ENCODE measurements at regions not wholly inside any gene's neighbourhood (a gene's known extent, or its start where the extent isn't known, plus 50 kb on each side); places are given as distances from the start of the nearest gene placed in this dataset.
"Not testable (repeated sequence)": the region's sequence is repeated elsewhere in the genome, so short reads cannot be mapped to it uniquely, and the experiment has no call there.

- no peak for DNase-seq (ENCODE audit: low read depth)
- TF ChIP-seq, protein P1, sequence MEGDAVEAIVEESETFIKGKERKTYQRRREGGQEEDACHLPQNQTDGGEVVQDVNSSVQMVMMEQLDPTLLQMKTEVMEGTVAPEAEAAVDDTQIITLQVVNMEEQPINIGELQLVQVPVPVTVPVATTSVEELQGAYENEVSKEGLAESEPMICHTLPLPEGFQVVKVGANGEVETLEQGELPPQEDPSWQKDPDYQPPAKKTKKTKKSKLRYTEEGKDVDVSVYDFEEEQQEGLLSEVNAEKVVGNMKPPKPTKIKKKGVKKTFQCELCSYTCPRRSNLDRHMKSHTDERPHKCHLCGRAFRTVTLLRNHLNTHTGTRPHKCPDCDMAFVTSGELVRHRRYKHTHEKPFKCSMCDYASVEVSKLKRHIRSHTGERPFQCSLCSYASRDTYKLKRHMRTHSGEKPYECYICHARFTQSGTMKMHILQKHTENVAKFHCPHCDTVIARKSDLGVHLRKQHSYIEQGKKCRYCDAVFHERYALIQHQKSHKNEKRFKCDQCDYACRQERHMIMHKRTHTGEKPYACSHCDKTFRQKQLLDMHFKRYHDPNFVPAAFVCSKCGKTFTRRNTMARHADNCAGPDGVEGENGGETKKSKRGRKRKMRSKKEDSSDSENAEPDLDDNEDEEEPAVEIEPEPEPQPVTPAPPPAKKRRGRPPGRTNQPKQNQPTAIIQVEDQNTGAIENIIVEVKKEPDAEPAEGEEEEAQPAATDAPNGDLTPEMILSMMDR (IDR thresholded peaks at IDR 0.05; ENCODE audit: low read depth, low read length, missing control alignments), result no peak
- no peak overlapping the region for H3K4me3 ChIP-seq (ENCODE audit: low read depth, low read length)
Measured at GRCh38 chr1:157307491-157307890, 169.3 kb upstream of the ETV3 start.

GRCh38 chr1:157306896-157307295, 168.7 kb upstream of the ETV3 start:
- DNase-seq (ENCODE audit: low read depth), result no peak
- H3K4me3 ChIP-seq (ENCODE audit: low read depth, low read length), result no peak overlapping the region
- TF ChIP-seq, protein P1 (IDR thresholded peaks at IDR 0.05; ENCODE audit: low read depth, low read length, missing control alignments), result no peak

DNA sequence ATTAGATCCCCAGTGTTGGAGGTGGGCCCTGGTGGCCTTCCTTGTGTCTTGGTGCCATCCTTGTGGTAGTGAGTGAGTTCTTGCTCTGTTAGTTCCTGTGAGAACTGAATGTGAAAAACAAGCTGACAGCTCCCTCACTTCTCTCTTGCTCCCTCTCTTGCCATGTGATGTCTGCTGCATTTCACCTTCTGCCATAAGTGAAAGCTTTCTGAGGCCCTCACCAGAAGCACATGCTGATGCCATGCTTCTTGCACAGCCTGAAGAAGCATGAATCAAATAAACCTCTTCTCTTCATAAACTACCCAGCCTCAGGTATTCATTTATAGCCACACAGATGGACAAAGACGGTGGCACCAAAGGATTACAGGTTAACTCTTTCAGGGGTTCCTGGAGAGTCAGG, 166.1 kb upstream of the ETV3 start:
- no peak for DNase-seq (ENCODE audit: low read depth)
- H3K4me3 ChIP-seq (ENCODE audit: low read depth, low read length), result no peak overlapping the region
- TF ChIP-seq, protein P1 (IDR thresholded peaks at IDR 0.05; ENCODE audit: low read depth, low read length, missing control alignments), result no peak

GRCh38 chr1:157302724-157303123, 164.5 kb upstream of the ETV3 start:
- no peak overlapping the region for H3K4me3 ChIP-seq (ENCODE audit: low read depth, low read length)
- TF ChIP-seq, protein P1 (IDR thresholded peaks at IDR 0.05; ENCODE audit: low read depth, low read length, missing control alignments), result no peak
- no peak for DNase-seq (ENCODE audit: low read depth)

DNA sequence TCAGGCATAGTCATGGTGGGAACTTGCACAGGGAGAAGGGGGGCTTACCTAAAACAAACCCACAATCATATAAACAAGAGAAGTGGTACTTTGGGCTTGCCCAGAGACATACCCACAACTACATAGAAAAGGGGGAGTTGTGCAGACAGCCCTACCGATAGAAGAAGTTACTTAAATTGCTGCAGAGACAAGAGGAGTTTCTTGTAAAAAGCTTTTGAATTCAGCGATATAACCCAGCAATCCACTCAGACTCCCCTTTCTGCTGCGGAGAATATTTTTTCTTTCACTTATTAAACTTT, 164.0 kb upstream of the ETV3 start:
- no peak overlapping the region for H3K4me3 ChIP-seq (ENCODE audit: low read depth, low read length)
- TF ChIP-seq, protein P1 (IDR thresholded peaks at IDR 0.05; ENCODE audit: low read depth, low read length, missing control alignments), result no peak
- DNase-seq (ENCODE audit: low read depth), result no peak

DNA sequence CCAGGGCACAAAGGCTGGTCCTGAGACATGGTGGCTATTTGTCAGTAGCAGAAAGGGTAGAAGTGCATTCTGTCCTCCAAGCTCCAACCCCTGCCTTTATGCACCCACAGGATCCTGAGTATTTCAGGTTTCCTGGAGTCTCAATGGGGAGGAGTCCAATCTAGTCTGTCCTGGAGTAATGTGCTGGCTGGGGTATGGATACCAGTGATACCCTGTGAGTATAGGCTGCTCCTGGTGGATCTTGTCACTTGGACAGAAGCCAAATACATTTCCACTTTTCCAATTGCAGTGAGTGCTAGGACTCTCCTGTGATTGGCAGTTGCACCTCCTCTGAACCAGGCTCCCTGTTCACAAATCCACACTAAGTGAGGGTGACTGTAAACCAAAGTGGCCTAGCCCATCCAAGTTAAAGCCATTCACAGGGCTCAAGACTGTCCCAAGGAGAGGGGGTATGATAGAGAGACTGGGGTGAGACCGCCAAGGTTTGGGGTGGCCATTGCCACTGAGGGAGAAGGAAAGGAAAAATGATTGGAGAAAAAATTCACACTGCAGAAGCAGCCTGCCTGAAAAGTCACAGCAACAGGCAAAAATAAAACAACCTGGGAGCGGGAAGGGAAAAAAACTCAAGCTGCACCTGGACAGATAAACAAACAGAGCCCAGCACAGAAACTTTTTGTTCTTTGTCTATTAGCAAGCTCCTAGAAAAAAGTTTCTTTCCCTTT, 163.4 kb upstream of the ETV3 start:
- H3K4me3 ChIP-seq (ENCODE audit: low read depth, low read length), result no peak overlapping the region
- DNase-seq (ENCODE audit: low read depth), result no peak
- TF ChIP-seq, protein P1 (IDR thresholded peaks at IDR 0.05; ENCODE audit: low read depth, low read length, missing control alignments), result no peak

DNA sequence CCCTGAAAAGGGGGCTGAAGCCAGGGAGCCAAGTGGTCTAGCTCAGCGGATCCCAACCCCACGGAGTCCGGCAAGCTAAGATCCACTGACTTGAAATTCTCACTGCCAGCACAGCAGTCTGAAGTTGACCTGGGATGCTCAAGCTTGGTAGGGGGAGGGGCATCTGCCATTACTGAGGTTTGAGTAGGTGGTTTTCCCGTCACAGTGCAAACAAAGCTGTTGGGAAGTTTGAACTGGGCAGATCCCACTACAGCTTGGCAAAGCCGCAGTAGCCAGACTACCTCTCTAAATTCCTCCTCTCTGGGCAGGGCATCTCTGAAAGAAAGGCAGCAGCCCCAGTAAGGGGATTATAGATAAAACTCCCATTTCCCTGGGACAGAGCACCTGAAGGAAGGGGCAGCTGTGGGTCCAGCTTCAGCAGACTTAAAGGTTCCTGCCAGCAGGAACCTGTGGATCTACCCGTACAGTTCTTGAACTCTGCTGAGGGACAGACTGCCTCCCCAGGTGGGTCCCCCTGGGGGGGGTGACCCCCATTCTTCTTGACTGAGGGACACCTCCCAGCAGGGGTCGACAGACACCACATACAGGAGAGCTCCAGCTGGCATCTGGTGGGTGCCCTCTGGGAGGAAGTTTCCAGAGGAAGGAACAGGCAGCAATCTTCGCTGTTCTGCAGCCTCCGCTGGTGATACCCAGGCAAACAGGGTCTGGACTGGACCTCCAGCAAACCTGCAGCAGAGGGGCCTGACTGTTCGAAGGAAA, 156.4 kb upstream of the ETV3 start:
- H3K4me3 ChIP-seq (ENCODE audit: low read depth, low read length); DNase-seq (ENCODE audit: low read depth): not testable (repeated sequence)
